ENCODE measurements at regions not wholly inside any gene's neighbourhood (a gene's known extent, or its start where the extent isn't known, plus 50 kb on each side); places are given as distances from the start of the nearest gene placed in this dataset.

DNA sequence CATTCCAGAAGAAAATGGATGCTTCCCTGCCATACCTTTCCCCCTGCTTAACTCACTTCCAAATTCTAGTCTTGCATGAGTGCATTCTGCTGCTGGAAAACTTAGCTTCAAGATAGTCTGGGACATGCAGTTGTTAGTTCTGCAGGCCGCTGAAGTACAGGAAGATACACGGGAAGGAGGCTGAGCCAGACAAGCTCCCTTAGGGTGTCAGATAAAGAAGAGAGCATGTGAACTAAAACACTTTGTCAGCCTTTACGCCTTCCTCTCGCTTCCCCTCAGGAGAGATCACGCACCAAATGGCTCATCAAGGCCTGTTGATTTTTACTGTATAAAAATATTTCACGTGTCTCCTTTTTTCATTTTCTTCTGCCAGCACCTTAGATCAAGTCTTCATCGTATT is 420.7 kb downstream of the INSC start:
- DNase-seq, result no peak
- H3K36me3 Mint-ChIP-seq (ENCODE audit: low read depth), result no peaks in the 10 kb centered on the region
- intact Hi-C loops (cut with DNase I, micrococcal nuclease), result no loop called here
- Histone ChIP-seq H3K4me1 (ENCODE audit: insufficient read depth, low read length) (no peaks in the 10 kb centered on the region), H3K36me3 (ENCODE audit: insufficient read depth, low read length) (no peaks in the 10 kb centered on the region), H3K27ac (ENCODE audit: low read depth in 1 of 2, low read length in 2 of 2) (no peak overlapping the region), H3K9me3 (ENCODE audit: control insufficient read depth in 1 of 2, insufficient read depth in 1 of 2, low read length in 2 of 2) (no peaks in the 10 kb centered on the region), H3K4me3 (ENCODE audit: low read length) (no peak overlapping the region), H3K27me3 (ENCODE audit: control insufficient read depth in 1 of 2, insufficient read depth in 2 of 2, low read length in 2 of 2) (no peaks in the 10 kb centered on the region)
- H3K27me3 Mint-ChIP-seq, result no peaks in the 10 kb centered on the region
- H3K4me1 Mint-ChIP-seq (ENCODE audit: low read depth), result no peaks in the 10 kb centered on the region
- no peak for ATAC-seq (ENCODE audit: poor library complexity)
- no peak overlapping the region for H3K4me3 Mint-ChIP-seq
- TF ChIP-seq, protein P1, sequence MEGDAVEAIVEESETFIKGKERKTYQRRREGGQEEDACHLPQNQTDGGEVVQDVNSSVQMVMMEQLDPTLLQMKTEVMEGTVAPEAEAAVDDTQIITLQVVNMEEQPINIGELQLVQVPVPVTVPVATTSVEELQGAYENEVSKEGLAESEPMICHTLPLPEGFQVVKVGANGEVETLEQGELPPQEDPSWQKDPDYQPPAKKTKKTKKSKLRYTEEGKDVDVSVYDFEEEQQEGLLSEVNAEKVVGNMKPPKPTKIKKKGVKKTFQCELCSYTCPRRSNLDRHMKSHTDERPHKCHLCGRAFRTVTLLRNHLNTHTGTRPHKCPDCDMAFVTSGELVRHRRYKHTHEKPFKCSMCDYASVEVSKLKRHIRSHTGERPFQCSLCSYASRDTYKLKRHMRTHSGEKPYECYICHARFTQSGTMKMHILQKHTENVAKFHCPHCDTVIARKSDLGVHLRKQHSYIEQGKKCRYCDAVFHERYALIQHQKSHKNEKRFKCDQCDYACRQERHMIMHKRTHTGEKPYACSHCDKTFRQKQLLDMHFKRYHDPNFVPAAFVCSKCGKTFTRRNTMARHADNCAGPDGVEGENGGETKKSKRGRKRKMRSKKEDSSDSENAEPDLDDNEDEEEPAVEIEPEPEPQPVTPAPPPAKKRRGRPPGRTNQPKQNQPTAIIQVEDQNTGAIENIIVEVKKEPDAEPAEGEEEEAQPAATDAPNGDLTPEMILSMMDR (IDR thresholded peaks at IDR 0.05), result no peak
- CTCF ChIA-PET, result no interaction called here
- no peak overlapping the region for H3K27ac Mint-ChIP-seq
- POLR2A ChIA-PET, result no interaction called here
- H3K9me3 Mint-ChIP-seq, result peaks cover 3% of the 10 kb centered on the region

DNA sequence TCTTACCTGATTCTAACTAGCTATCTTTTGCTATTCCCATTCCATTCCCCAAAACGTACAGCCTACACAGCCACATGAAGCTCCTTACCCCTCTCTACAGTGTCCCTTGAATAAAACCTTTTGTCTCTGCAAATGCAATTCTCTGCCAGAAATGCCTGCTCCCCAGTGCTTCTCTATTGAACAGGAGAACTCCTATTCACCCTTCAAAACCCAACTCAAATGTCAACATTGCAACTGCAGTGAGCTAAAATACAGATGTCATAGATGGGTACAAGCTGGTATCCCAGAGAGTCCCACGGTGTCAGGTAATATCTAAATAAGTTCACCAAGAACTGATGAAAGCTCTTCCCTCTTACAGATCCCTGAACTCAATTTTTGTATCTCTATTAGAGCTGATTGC is 421.7 kb downstream of the INSC start:
- no peaks in the 10 kb centered on the region for H3K36me3 ChIP-seq (ENCODE audit: insufficient read depth, low read length)
- Mint-ChIP-seq H3K27ac (no peak overlapping the region), H3K4me1 (ENCODE audit: low read depth) (no peaks in the 10 kb centered on the region), H3K9me3 (peaks cover 3% of the 10 kb centered on the region), H3K27me3 (no peaks in the 10 kb centered on the region), H3K4me3 (no peak overlapping the region), H3K36me3 (ENCODE audit: low read depth) (no peaks in the 10 kb centered on the region)
- ChIA-PET POLR2A (no interaction called here), CTCF (no interaction called here)
- no peaks in the 10 kb centered on the region for H3K27me3 ChIP-seq (ENCODE audit: control insufficient read depth in 1 of 2, insufficient read depth in 2 of 2, low read length in 2 of 2)
- TF ChIP-seq, protein P1 (IDR thresholded peaks at IDR 0.05), result no peak
- no peaks in the 10 kb centered on the region for H3K4me1 ChIP-seq (ENCODE audit: insufficient read depth, low read length)
- H3K27ac ChIP-seq (ENCODE audit: low read depth in 1 of 2, low read length in 2 of 2), result no peak overlapping the region
- intact Hi-C loops (cut with DNase I, micrococcal nuclease), result no loop called here
- H3K4me3 ChIP-seq (ENCODE audit: low read length), result no peak overlapping the region
- DNase-seq (no peak), ATAC-seq (ENCODE audit: poor library complexity) (no peak)
- H3K9me3 ChIP-seq (ENCODE audit: control insufficient read depth in 1 of 2, insufficient read depth in 1 of 2, low read length in 2 of 2), result no peaks in the 10 kb centered on the region

DNA sequence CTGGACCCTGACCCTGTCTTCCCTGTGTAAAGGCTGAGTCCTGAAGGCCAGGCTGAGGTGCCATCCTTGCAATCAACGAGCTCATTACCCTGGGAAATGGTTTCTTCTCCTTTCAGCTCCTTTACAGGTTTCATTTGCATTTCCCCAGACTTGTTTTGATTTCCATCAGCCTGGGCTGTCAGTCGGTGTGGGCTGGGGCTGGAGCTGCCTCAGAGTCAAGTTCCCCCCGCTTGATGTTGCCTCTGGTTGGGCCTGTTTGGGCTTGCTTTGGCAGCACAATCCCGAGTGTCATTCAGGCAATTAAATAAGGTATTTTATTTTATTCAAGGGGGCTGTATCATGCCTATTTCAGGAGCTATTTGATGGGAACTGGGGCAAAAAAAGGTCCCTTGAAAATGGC is 424.9 kb downstream of the INSC start:
- no peak overlapping the region for H3K27ac Mint-ChIP-seq
- Histone ChIP-seq H3K4me1 (ENCODE audit: insufficient read depth, low read length) (no peaks in the 10 kb centered on the region), H3K9me3 (ENCODE audit: control insufficient read depth in 1 of 2, insufficient read depth in 1 of 2, low read length in 2 of 2) (no peaks in the 10 kb centered on the region), H3K27ac (ENCODE audit: low read depth in 1 of 2, low read length in 2 of 2) (no peak overlapping the region), H3K36me3 (ENCODE audit: insufficient read depth, low read length) (no peaks in the 10 kb centered on the region), H3K4me3 (ENCODE audit: low read length) (no peak overlapping the region), H3K27me3 (ENCODE audit: control insufficient read depth in 1 of 2, insufficient read depth in 2 of 2, low read length in 2 of 2) (no peaks in the 10 kb centered on the region)
- no peaks in the 10 kb centered on the region for H3K4me1 Mint-ChIP-seq (ENCODE audit: low read depth)
- ATAC-seq (ENCODE audit: poor library complexity) (no peak), DNase-seq (no peak)
- no peaks in the 10 kb centered on the region for H3K9me3 Mint-ChIP-seq
- ChIA-PET CTCF (no interaction called here), POLR2A (no interaction called here)
- TF ChIP-seq, protein P1 (IDR thresholded peaks at IDR 0.05), result no peak
- no peak overlapping the region for H3K4me3 Mint-ChIP-seq
- H3K27me3 Mint-ChIP-seq, result no peaks in the 10 kb centered on the region
- no peaks in the 10 kb centered on the region for H3K36me3 Mint-ChIP-seq (ENCODE audit: low read depth)
- intact Hi-C loops (cut with DNase I, micrococcal nuclease), result no loop called here
